Colonic mucosa (tissue), 4 donors: ENCODE measurements at regions not wholly inside any gene's neighbourhood (a gene's known extent, or its start where the extent isn't known, plus 50 kb on each side); places are given as distances from the start of the nearest gene placed in this dataset.

Experiments
- DNase-seq: peaks from one replicate; pipeline ENCODE4 v3.0.0-alpha.2; 2020
- H3K27ac ChIP-seq: fragments of 200-600 bp; one replicate; pipeline ENCODE4 v1.8.0; 2021
- H3K27me3 ChIP-seq: fragments of 200-600 bp; one replicate; pipeline ENCODE4 v1.8.0; 2021
- H3K36me3 ChIP-seq: fragments of 200-600 bp; one replicate; pipeline ENCODE4 v1.8.0; 2021
- H3K4me1 ChIP-seq: fragments of 200-600 bp; one replicate; pipeline ENCODE4 v1.8.0; 2021; ENCODE audit warnings: mild to moderate bottlenecking
- H3K4me3 ChIP-seq: fragments of 200-600 bp; one replicate; pipeline ENCODE4 v1.8.0; 2021
- H3K9ac ChIP-seq, 2 donors: one replicate each; pipeline ENCODE4 v1.7.0; 2013; ENCODE audit warnings: control low read depth in 2 of 2, low read depth in 2 of 2, low read length in 2 of 2
- H3K9me3 ChIP-seq: fragments of 200-600 bp; one replicate; pipeline ENCODE4 v1.8.0; 2021
- CTCF ChIP-seq: fragments of 200-600 bp; IDR thresholded peaks from one replicate; pipeline ENCODE4 v1.8.0; 2022; ENCODE audit warnings: antibody characterized with exemption, mild to moderate bottlenecking
- intact Hi-C: fragments of 100-400 bp; cut with DNase I; formaldehyde crosslinking; loops from one replicate; pipeline ENCODE4 v1.14.1; 2022
- donor health status: healthy.
- donor health status: DM: no; HTN: no; CAD: no.
- donor health status: DM: no; HTN: no; CAD: no.

DNA sequence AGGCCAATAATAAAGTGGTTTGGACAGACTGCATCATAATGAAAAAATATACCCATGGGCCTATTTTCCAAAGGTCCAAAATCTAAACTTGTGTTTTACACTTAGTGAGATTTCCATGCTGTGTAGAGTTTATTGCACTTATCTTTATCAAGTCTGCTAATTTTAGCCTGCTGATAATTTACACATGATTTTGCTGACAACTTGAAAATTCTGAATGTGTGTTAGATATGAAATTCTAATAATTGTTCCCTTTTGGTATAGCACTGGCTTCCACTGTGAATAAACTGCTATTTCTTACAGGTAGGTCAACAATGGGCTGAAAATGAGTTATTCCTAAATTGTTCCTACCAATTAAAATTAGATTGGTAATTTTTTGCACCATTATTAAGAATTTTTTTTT is 589.1 kb upstream of the ANO3 start:
- no peak for TF ChIP-seq CTCF
- H3K4me3 ChIP-seq: no peak overlapping the region

GRCh38 chr11:25755381-25755780 is 576.5 kb upstream of the ANO3 start:
- TF ChIP-seq CTCF: no peak
- H3K9ac ChIP-seq: no peak overlapping the region
- no peaks in the 10 kb centered on the region for H3K27me3 ChIP-seq
- no peaks in the 10 kb centered on the region for H3K9me3 ChIP-seq
- DNase-seq: no peak
- H3K4me1 ChIP-seq: no peaks in the 10 kb centered on the region
- intact Hi-C loops: no loop called here
- H3K36me3 ChIP-seq: no peaks in the 10 kb centered on the region
- H3K27ac ChIP-seq: no peak overlapping the region
- H3K4me3 ChIP-seq: no peak overlapping the region

More for the DNA sequence above, 589.1 kb upstream of the ANO3 start:
- no peak for DNase-seq
- no peak overlapping the region for H3K27ac ChIP-seq
- no peaks in the 10 kb centered on the region for H3K36me3 ChIP-seq
- H3K4me1 ChIP-seq: no peaks in the 10 kb centered on the region
- intact Hi-C loops: no loop called here
- no peak overlapping the region for H3K9ac ChIP-seq
- no peaks in the 10 kb centered on the region for H3K27me3 ChIP-seq
- H3K9me3 ChIP-seq: no peaks in the 10 kb centered on the region

- intact Hi-C loops: no loop called here
- DNase-seq: no peak
- Histone ChIP-seq H3K27ac (no peak overlapping the region), H3K9me3 (no peaks in the 10 kb centered on the region), H3K9ac (no peak overlapping the region), H3K4me3 (no peak overlapping the region), H3K36me3 (no peaks in the 10 kb centered on the region), H3K27me3 (no peaks in the 10 kb centered on the region), H3K4me1 (no peaks in the 10 kb centered on the region)
- no peak for TF ChIP-seq CTCF
Observed at GRCh38 chr11:25755918-25756584, 575.9 kb upstream of the ANO3 start.

DNA sequence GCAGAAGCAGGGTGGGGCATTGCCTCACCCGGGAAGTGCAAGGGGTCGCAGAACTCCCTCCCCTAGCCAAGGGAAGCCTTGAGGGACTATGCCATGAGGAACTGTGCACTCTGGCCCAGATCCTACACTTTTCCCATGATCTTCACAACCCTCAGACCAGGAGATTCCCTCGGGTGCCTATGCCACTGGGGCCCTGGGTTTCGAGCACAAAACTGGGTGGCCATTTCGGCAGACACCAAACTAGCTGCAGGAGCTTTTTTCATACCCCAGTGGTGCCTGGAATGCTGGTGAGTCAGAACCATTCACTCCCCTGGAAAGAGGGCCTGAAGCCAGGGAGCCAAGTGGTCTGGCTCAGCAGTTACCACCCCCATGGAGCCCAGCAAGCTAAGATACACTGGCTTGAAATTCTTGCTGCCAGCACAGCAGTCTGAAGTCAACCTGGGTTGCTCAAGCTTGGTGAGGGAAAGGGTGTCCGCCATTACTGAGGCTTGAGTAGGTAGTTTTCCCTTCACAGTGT is 573.7 kb upstream of the ANO3 start:
- Histone ChIP-seq H3K4me3 (no peak overlapping the region), H3K27me3 (no peaks in the 10 kb centered on the region), H3K9ac (no peak overlapping the region), H3K36me3 (no peaks in the 10 kb centered on the region), H3K4me1 (no peaks in the 10 kb centered on the region), H3K27ac (no peak overlapping the region), H3K9me3 (no peaks in the 10 kb centered on the region)
- TF ChIP-seq CTCF: no peak
- DNase-seq: no peak
- intact Hi-C loops: no loop called here

DNA sequence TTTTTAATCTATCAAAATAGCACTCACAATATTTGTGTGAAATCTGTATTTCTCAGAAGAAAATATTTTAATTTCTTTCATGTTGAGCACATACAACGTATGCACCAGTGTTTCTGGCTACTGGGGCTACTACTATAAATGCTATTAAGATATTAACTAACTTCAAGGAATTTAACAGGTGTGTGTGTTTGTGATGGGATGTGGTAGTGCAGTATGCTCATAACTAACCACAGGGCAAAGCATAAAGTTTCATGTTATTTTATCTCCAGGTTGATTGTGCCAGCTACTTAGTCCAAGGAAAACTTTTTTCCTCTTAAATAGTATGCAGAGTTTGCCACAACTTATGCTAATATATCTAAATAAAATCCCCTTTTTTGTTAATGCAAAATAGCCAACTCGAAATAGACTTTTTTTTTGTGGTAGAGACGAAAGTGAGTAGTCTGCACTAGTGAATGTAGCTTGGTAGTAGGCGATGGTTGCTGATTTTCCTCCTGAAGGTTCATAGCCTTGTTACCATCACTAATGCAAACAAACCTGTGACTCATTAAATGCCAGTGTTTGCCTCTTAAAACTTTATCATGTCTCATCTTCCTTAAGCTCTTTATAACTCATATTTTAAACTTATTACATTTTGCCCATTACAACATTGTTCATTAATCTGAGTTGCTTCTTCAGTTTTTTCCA is 565.5 kb upstream of the ANO3 start:
- Histone ChIP-seq H3K9ac (no peak overlapping the region), H3K36me3 (no peaks in the 10 kb centered on the region), H3K27me3 (no peaks in the 10 kb centered on the region), H3K4me1 (no peaks in the 10 kb centered on the region), H3K4me3 (no peak overlapping the region), H3K9me3 (no peaks in the 10 kb centered on the region), H3K27ac (no peak overlapping the region)
- no peak for DNase-seq
- intact Hi-C loops: no loop called here
- TF ChIP-seq CTCF: no peak
